ENCODE measurements at regions not wholly inside any gene's neighbourhood (a gene's known extent, or its start where the extent isn't known, plus 50 kb on each side); places are given as distances from the start of the nearest gene placed in this dataset.

- H3K4me3 ChIP-seq (ENCODE audit: low read depth, low read length) = no peak overlapping the region
- no peak for DNase-seq (ENCODE audit: low read depth)
These were observed 175.1 kb upstream of the KIT start for GRCh38 chr4:54482529-54483200.

- H3K4me3 ChIP-seq (ENCODE audit: low read depth, low read length) = no peak overlapping the region
- no peak for DNase-seq (ENCODE audit: low read depth)
These were observed 173.4 kb upstream of the KIT start for GRCh38 chr4:54484383-54484782.

GRCh38 chr4:54487491-54487890, 170.3 kb upstream of the KIT start:
- no peak overlapping the region for H3K4me3 ChIP-seq (ENCODE audit: low read depth, low read length)
- DNase-seq (ENCODE audit: low read depth) = no peak

GRCh38 chr4:54493862-54494261, 163.9 kb upstream of the KIT start:
- H3K4me3 ChIP-seq (ENCODE audit: low read depth, low read length) = no peak overlapping the region
- no peak for DNase-seq (ENCODE audit: low read depth)

GRCh38 chr4:54495091-54495490, 162.7 kb upstream of the KIT start:
- no peak for DNase-seq (ENCODE audit: low read depth)
- no peak overlapping the region for H3K4me3 ChIP-seq (ENCODE audit: low read depth, low read length)

DNA sequence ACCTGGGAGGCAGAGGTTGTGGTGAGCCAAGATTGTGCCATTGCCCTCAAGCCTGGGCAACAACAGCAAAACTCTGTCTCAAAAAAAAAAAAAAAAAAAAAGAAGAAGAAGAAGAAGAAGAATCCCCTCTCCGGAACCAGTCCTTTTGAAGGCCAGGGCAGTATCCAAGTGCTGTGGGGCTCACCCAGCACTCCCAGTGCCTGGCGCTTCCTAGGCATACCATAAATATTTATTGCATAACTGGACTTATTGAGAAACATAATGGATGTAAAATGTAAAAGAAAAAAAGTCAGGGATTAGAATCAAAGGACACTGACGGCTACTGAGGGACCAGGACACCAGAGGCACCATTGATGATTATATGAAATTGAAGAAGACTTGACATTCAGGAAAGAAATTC, 162.1 kb upstream of the KIT start:
- no peak for DNase-seq (ENCODE audit: low read depth)
- H3K4me3 ChIP-seq (ENCODE audit: low read depth, low read length) = no peak overlapping the region

DNA sequence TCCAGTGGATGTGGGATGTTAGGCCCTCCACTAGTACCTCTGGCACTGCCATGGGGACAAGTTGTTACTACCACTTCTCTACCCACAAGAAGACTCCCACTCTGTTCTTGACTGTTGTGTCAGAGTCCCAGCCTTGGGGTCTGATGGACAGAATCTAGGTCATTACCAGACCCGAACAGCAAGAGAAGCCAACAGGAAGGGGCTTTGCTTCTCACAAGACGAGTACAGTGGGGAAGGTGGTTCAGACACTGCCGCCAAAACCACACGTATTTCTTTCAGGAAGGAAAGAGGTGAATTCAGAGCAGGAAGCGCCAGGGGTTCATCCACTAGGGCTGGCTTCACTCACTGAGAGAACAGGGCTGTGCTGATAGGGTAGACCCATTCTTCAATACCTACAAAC, 161.3 kb upstream of the KIT start:
- no peak for DNase-seq (ENCODE audit: low read depth)

GRCh38 chr4:54497947-54498346, 159.8 kb upstream of the KIT start:
- DNase-seq (ENCODE audit: low read depth) = no peak

More for the DNA sequence above, 161.3 kb upstream of the KIT start:
- H3K4me3 ChIP-seq (ENCODE audit: low read depth, low read length) = no peak overlapping the region

DNA sequence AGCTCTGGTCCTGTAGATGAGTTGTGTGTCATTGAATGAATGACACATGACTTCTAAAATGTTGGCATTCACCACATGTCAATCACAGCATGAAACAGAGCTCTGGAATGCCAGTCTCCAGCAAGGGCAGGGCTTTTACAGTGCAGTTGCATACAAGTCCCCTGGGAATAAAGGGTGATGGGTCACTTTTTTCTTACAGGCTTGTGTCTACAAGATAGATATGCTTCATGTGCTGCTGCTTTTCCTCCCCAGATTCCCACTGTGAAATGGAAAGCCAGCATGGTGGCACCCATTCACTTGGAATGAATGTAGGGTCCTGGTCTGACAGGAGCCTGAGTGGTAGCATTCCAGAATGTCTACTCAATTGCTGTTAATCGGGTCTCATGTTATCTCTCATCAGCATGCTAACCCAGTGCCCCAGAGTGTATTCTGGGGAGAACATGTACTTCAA, 159.1 kb upstream of the KIT start:
- H3K4me3 ChIP-seq (ENCODE audit: low read depth, low read length) = no peak overlapping the region
- DNase-seq (ENCODE audit: low read depth) = peak; percentile 34

More at GRCh38 chr4:54497947-54498346, 159.8 kb upstream of the KIT start:
- no peak overlapping the region for H3K4me3 ChIP-seq (ENCODE audit: low read depth, low read length)

DNA sequence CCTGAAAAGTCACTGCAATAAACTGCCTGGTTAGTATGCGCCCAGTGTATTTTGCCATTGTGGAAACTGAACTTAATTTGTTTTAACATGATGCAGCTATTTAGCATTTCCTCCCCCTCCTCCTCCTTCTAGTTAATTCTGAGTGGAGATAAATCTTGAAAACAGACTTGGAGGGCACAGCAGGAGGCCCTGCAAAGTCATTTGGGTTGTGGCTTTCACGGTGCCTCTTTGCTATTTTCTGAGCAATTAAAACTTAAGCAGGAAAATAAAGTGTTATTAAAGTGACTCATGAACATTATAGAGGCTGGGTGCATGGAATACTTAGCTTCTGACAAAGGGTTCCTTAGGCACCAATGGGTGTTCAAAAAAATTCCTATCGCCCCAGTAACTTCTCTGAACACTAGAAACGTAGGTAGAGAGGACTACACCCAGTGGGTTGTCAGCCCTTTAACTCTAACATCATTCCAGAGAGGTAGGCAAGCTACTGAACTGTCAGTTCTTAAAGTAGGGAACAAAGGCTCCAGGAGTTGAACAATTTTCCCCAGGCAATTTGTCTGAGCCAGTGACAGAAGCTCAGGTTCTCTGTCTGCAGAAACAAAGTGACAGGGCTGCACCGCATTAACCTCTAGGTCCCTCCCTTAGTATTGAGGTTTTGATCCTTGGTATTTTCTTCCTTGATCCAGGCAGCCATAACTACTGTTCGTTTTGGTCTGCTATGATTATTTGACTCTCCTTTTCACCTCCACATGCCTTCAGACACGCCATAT, 158.3 kb upstream of the KIT start:
- no peak for DNase-seq (ENCODE audit: low read depth)
- no peak overlapping the region for H3K4me3 ChIP-seq (ENCODE audit: low read depth, low read length)

GRCh38 chr4:54505362-54505761, 152.4 kb upstream of the KIT start:
- H3K4me3 ChIP-seq (ENCODE audit: low read depth, low read length) = no peak overlapping the region
- DNase-seq (ENCODE audit: low read depth) = no peak

DNA sequence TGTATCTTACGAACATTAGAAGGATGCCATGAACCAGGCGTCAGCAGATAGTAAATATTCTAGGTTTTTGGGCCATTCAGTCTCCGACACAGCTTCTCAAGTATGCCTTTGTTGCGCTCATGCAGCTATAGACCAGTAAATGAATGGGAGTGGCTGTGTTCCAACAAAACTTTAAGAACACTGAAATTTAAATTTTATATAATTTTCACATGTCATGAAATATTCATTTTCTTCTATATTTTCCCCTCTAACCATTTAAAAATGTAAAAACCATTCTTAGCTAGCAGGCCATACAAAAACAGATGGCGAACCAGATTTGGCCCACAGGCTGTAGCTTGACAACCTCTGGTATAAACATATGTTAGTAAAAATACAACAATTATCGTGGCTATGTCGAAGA, 151.8 kb upstream of the KIT start:
- no peak for DNase-seq (ENCODE audit: low read depth)
- H3K4me3 ChIP-seq (ENCODE audit: low read depth, low read length) = no peak overlapping the region

DNA sequence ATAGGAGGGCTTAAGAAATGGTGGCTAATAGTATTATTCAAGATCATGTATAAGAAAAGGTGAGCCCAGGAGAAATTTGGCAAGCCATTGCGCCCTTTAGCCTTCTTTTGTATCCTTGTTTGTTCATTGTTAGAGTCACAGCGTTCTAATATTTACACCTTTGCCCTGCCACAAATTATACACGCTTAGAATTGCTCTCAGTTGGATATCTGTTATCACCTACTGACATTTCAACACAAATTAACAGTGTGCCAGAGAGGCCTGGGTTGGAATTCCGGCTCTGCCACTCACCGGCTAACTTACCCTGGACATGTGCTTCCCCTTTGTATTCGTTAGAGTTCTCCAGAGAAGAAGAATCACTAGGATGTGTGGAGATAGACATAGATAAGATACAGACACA, 148.7 kb upstream of the KIT start:
- H3K4me3 ChIP-seq (ENCODE audit: low read depth, low read length) = no peak overlapping the region
- no peak for DNase-seq (ENCODE audit: low read depth)

DNA sequence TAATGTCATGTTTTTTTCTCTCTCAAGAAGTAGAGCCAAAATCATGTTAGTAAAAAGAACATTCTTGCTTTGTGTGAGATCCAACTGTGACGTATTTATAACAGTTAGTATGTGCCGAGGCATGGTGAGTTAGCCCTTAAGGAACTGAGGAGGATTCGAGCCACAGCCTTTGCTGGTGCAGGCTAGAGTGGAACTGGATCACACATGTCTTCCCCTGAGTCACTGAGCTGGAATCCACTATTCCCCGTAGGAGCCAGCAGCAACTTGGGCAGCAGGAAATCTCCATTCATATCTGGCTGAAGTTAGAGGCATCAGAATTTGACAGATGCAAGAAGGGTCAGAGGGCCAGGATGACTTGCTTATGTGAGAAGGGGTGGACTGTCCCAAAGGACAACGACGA, 144.6 kb upstream of the KIT start:
- DNase-seq (ENCODE audit: low read depth) = peak; percentile 86

GRCh38 chr4:54513741-54514140, 144.0 kb upstream of the KIT start:
- no peak overlapping the region for H3K4me3 ChIP-seq (ENCODE audit: low read depth, low read length)
- no peak for DNase-seq (ENCODE audit: low read depth)

More for the DNA sequence above, 144.6 kb upstream of the KIT start:
- H3K4me3 ChIP-seq (ENCODE audit: low read depth, low read length) = no peak overlapping the region

DNA sequence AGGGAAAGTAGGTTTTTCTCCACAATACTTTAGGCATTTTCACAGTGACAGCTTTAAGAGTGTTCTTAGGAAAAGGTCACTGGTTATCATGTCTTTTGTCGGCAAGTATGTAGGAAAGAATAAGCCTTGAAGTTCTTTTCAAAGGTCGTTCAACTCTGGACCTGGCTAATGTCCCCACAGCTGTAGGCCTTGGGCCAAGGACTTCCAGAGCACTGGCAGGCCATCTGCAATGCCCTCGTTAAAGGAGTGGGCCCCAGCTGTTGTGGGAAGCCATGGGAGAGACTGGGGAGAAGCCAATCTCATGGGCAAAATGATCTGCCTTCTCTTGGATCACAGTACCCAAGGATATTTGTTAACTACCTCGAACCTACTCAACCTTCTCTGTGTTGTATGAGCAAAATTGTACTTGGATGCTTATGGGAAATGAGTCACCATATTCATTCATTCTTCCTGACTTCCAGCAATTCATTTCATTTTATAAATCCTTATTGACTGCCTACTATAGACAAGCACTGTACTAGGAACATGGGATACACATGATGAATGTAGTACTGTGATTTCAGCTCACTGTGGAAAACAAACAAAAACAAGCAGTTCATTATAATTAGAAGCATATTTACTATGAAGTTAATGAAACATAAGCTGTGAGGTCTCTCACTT, 141.1 kb upstream of the KIT start:
- H3K4me3 ChIP-seq (ENCODE audit: low read depth, low read length) = no peak overlapping the region
- no peak for DNase-seq (ENCODE audit: low read depth)

DNA sequence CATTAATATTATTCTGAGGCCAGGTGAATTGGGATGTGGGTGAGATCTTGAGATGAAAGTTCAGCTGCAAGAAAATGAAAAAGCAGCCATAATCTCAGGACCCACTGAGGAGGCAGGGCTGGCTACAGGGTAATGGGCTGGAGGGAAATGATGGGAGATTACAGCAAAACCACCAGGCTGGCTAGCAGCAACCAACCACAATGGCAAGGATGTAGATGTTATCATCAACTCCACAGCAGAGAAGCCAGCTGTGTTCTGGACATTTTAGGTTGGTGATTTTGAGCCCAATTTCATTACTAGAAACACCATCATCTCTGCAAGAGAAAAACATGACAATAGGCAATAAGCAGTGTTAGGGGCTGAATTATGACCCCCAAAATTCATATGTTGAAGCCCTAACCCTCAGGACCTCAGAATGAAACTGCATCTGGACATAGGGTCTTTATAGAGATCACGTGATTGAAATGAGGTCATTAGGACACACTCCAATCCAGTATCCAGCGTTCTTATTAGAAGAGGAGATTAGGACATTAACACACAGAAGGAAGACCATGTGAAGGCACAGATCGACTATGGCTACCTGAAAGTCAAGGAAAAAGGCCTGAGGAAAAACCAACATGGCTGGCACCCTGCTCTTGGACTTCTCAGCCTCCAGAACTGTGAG, 139.8 kb upstream of the KIT start:
- DNase-seq (ENCODE audit: low read depth) = no peak
- H3K4me3 ChIP-seq (ENCODE audit: low read depth, low read length) = no peak overlapping the region

DNA sequence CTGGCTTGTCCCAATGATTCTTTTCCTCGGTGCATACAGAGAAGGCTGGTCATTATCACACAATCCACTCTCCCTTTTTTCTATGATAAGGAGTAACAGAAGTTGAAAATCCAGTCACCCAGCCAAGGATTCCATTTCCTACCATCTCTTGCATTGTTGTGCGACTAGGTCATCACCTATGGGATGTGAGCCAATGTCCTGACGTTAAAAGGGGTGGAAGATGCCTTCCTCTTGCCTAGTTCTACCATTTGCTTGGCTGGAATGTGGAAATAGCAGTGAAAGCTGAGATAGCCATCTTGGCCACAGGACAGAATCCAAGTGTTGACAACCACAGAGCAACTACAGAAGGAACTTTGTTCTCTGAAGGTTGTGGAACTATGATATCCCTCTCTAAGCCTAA, 132.2 kb upstream of the KIT start:
- no peak overlapping the region for H3K4me3 ChIP-seq (ENCODE audit: low read depth, low read length)
- DNase-seq (ENCODE audit: low read depth) = peak; percentile 32

GRCh38 chr4:54526560-54526959, 131.2 kb upstream of the KIT start:
- H3K4me3 ChIP-seq (ENCODE audit: low read depth, low read length) = no peak overlapping the region
- no peak for DNase-seq (ENCODE audit: low read depth)

GRCh38 chr4:54527532-54527931, 130.2 kb upstream of the KIT start:
- no peak overlapping the region for H3K4me3 ChIP-seq (ENCODE audit: low read depth, low read length)
- DNase-seq (ENCODE audit: low read depth) = no peak
